Astrocyte of the cerebellum (primary cell): ENCODE measurements at regions not wholly inside any gene's neighbourhood (a gene's known extent, or its start where the extent isn't known, plus 50 kb on each side); places are given as distances from the start of the nearest gene placed in this dataset.
"Not testable (repeated sequence)": the region's sequence is repeated elsewhere in the genome, so short reads cannot be mapped to it uniquely, and the experiment has no call there.

ENCODE experiments used
- DNase-seq: peaks from one replicate; pipeline ENCODE4 v3.0.0-alpha.2; 2011; ENCODE audit warnings: low read depth
- H3K4me3 ChIP-seq: 2 replicates; pipeline ENCODE4 v1.5.1; 2011; ENCODE audit warnings: mild to moderate bottlenecking, low read depth, low read length, moderate library complexity
- in situ Hi-C: cut with HindIII; loops from 2 replicates; pipeline ENCODE4 v1.10.0; 2017; ENCODE audit warnings: low sequenced_read_pairs
- TF ChIP-seq, protein P1 (sequence below): IDR thresholded peaks from 2 replicates; pipeline ENCODE4 v1.5.1; 2012; ENCODE audit warnings: low read length, low read depth, moderate library complexity, mild to moderate bottlenecking; ENCODE audit errors: missing control alignments

DNA sequence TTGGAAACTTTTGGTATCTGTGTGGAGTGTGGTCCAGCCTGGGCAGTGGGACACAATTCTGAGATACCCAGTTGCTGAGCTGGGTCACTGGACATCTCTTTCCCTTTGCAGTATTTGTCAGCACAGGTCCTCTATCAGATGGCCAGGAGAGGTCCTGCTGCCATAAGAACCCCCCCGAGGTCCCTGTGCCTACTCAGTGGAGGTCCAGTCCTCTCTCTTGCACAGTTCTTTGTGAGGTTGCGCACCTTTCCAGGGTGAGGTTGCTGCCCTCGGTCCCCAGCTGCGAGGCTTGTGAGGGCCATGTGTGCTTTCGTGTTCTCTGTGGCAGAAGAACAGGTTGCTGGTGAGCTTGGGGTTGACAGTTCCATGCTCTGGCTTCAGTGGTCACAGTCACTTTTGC lies 320.6 kb downstream of the QKI start:
- DNase-seq = no peak
- no peak overlapping the region for H3K4me3 ChIP-seq
- in situ Hi-C loops = no loop called here
- TF ChIP-seq, protein P1, sequence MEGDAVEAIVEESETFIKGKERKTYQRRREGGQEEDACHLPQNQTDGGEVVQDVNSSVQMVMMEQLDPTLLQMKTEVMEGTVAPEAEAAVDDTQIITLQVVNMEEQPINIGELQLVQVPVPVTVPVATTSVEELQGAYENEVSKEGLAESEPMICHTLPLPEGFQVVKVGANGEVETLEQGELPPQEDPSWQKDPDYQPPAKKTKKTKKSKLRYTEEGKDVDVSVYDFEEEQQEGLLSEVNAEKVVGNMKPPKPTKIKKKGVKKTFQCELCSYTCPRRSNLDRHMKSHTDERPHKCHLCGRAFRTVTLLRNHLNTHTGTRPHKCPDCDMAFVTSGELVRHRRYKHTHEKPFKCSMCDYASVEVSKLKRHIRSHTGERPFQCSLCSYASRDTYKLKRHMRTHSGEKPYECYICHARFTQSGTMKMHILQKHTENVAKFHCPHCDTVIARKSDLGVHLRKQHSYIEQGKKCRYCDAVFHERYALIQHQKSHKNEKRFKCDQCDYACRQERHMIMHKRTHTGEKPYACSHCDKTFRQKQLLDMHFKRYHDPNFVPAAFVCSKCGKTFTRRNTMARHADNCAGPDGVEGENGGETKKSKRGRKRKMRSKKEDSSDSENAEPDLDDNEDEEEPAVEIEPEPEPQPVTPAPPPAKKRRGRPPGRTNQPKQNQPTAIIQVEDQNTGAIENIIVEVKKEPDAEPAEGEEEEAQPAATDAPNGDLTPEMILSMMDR = no peak

DNA sequence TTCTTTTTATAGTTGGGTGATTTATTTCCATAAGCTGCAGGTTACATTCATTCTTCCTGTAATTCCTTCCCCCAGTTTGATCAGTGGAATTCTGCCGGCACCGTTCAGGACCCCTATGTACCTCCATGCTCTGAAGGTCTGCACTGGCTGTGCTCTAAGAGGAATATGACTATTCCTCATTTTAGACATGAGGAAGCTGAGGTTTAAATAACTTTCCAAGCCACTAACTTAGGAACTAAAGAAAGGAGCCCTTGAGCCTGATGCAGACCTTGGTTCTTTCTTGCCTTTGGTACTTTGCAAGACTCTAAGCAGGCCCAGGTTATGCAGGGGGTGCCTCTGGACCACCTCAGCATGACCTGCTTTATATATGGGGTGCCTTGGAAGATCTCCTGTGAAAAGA lies 318.5 kb downstream of the QKI start:
- H3K4me3 ChIP-seq = no peak overlapping the region
- TF ChIP-seq, protein P1 = no peak
- no peak for DNase-seq
- in situ Hi-C loops = no loop called here

DNA sequence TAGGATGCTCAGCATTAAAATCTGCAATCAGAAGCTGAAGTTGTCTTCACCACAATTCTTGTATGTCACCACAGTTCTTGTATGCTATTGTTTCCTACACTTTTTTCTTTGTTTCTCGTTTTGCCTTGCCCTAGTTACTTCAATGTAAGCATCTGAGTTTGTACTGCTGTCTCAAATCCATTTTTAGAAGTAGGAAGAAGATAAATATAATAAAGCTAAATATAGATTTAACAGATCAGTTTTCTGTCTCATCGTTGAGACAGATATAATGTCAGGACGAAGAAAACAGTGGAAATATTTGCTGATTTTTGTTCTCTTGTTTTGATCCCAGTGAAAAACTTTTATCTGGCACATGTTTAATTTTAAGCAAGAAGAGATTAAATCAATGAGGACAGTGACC lies 318.0 kb downstream of the QKI start:
- no peak for DNase-seq
- in situ Hi-C loops = no loop called here
- TF ChIP-seq, protein P1 = no peak

DNA sequence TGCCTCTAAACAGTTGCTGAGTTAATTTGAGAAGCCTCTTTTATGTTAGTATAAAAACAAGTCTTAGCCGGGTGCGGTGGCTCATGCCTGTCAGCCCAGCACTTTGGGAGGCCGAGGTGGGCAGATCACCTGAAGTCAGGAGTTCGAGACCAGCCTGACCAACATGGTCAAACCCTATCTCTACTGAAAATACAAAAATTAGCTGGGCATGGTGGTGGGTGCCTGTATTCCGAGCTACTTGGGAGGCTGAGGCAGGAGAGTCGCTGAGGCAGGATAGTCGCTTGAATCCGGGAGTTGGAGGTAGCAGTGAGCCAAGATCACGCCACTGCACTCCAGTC lies 317.5 kb downstream of the QKI start:
- not testable (repeated sequence) for DNase-seq, H3K4me3 ChIP-seq

More for the DNA sequence above, 318.0 kb downstream of the QKI start:
- H3K4me3 ChIP-seq = no peak overlapping the region

DNA sequence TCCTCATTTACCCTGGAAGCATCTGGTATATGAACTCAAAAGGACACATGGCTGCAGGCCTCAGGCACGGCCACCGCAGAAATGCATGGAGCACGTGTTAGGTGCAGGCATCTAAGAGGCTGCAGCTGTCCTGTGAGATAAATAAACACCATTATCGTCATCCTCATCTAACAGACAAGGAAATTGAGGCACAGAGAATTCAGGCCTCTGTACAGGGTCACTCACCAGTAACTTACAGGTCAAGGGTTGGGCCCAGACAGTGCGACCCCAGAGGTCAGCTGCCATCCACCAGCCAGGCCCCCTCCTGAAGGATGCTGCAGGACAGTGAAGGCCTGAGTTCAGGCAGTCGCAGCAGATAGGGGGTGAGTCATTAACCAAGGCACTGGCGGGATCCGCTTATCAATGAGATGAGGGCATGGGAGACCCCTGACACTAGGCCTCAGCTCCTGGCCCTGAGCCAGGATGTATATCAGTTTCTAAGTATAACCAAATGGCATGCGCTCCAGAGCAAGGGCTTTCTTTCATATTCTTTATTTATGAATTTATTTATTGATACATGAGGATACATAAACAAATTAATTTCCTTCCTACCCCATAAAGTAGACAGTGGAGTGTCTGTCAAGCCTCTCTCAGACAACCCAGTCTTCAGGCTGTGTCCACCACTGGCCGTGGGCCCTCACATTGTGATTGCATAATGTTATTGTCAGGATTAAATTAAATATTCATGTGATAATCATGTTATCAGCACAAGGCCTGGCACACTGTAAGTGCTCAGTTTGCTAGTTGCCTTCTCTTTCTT lies 316.9 kb downstream of the QKI start:
- in situ Hi-C loops = no loop called here
- DNase-seq = no peak
- H3K4me3 ChIP-seq = no peak overlapping the region
- TF ChIP-seq, protein P1 = no peak

More for the DNA sequence above, 317.5 kb downstream of the QKI start:
- in situ Hi-C loops = not testable (repeated sequence)

DNA sequence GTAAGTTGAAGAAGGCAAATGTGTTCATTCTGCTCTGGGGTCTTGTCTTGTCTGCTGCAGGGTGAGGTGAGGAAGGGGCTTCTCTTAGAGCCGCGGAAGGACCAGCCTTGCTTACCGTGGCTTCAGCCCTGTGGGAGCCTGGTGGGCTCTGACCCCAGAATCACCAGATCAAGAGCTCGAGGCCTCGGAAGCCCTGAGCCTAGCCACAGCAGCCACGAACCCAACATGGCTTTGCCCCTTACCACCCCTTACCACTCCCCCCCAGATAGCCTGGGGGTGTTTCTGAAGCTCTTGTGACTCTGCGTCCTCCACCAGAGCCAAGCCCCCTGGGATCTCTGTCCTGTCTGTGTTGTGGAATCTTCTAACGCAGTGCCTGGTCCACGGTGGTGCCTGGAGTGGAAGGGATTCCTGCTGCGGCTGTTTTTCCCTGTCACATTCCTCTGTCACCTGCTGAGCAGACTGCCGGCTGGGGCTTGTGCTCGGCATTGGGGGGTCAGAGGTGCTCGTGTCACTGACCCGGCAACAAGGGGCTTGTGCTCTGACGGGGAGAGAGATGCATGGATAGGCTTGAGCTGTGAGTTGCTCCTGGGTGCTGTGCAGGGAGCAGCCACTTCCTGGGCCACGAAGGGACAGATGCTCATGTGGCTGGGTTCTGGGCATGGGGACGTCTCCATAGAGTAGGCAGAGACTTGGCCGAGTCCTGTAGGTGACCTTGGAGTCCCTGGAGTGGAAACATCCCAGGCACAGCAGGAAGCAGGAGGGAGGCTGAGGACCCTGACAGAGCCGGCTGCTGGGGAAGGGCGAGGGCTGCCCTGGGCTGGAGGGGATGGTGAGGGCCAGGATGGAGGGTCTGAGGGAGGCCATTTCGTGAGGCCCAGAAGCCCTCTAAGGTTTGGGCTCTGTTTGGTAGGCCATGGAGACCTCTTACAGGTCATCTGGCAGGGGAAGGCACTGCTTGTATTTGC lies 316.0 kb downstream of the QKI start:
- in situ Hi-C loops = no loop called here
- TF ChIP-seq, protein P1 = no peak
- DNase-seq = no peak
- no peak overlapping the region for H3K4me3 ChIP-seq
